Stomach (tissue), 8 donors: ENCODE measurements at regions not wholly inside any gene's neighbourhood (a gene's known extent, or its start where the extent isn't known, plus 50 kb on each side); places are given as distances from the start of the nearest gene placed in this dataset.
A peak's percentile ranks its signal among the peaks of the same experiment; 100 is the strongest.
"Not testable (repeated sequence)": the region's sequence is repeated elsewhere in the genome, so short reads cannot be mapped to it uniquely, and the experiment has no call there.

ENCODE experiments used
- DNase-seq, 2 donors: peaks; one replicate each; pipeline versions ENCODE4 v3.0.0 to v3.0.0-alpha.2; 2013 to 2019
- H3K27ac ChIP-seq, 5 donors: fragments of 200-600 bp in 4 of 5; sonication (generic) in 4 of 5; one replicate each; pipeline ENCODE4 v1.5.1; 2013 to 2019; ENCODE audit warnings: mild to moderate bottlenecking in 1 of 5, moderate library complexity in 1 of 5
- H3K27me3 ChIP-seq, 3 donors: fragments of 200-600 bp; sonication (generic); one replicate each; pipeline ENCODE4 v1.5.1; 2017 to 2019; ENCODE audit warnings: mixed run types in 1 of 3
- H3K36me3 ChIP-seq, 4 donors: fragments of 200-600 bp; sonication (generic); 1 replicate in 3 of 4; 2 replicates in 1 of 4; pipeline ENCODE4 v1.5.1; 2016 to 2019
- H3K4me1 ChIP-seq, 4 donors: fragments of 200-600 bp; sonication (generic); one replicate each; pipeline ENCODE4 v1.5.1; 2016 to 2019
- H3K4me3 ChIP-seq, 4 donors: fragments of 200-600 bp; sonication (generic) in 3 of 4; one replicate each; pipeline ENCODE4 v1.5.1; 2016 to 2019; ENCODE audit warnings: mild to moderate bottlenecking in 1 of 4
- H3K9me3 ChIP-seq, 4 donors: fragments of 200-600 bp; sonication (generic); one replicate each; pipeline ENCODE4 v1.5.1; 2016 to 2019
- CTCF ChIP-seq, 7 experiments: fragments of 450-650 bp in 4 of 7; fragments of 200-600 bp in 3 of 7; sonication (generic) in 3 of 7; IDR thresholded peaks; one replicate each; pipeline ENCODE4 v1.5.1; 2016 to 2019; ENCODE audit warnings: antibody characterized with exemption in 7 of 7, control low read depth in 2 of 7, mild to moderate bottlenecking in 1 of 7
- EP300 ChIP-seq: sonication (generic); formaldehyde crosslinking; IDR thresholded peaks from one replicate; pipeline ENCODE4 v1.6.1; 2017; ENCODE audit warnings: antibody characterized with exemption
- POLR2A ChIP-seq, 4 donors: fragments of 450-650 bp; IDR thresholded peaks; one replicate each; pipeline ENCODE4 v1.6.1; 2016; ENCODE audit warnings: antibody characterized with exemption in 4 of 4, control low read depth in 2 of 4, mild to moderate bottlenecking in 1 of 4, moderate library complexity in 1 of 4
- POLR2AphosphoS5 ChIP-seq, 3 donors: sonication (generic); formaldehyde crosslinking; IDR thresholded peaks; one replicate each; pipeline ENCODE4 v1.6.1; 2016; ENCODE audit warnings: antibody characterized with exemption in 3 of 3
- WGBS, 5 donors: extraction: QIAGEN DNeasy Blood & Tissue Kit in 3 of 5; methylation state at CpG; one replicate each; pipeline versions ENCODE4 v1.1.5 to v1.1.7; 2013 to 2018; 5-methylcytosine and 5-hydroxymethylcytosine counted together
- intact Hi-C: fragments of 100-400 bp; cut with DNase I; formaldehyde crosslinking; loops from one replicate; pipeline ENCODE4 v1.15.1; 2023; ENCODE audit warnings: low total_unique reads
- donor health status: healthy with polysubstance abuse.
- donor health status: Bipolar disorder and iron deficiency.
- donor health status: healthy.

GRCh38 chr18:4541588-4541987 lies 86.5 kb upstream of the DLGAP1 start:
- H3K4me1 ChIP-seq, result no peaks in the 10 kb centered on the region
- no peak overlapping the region for H3K4me3 ChIP-seq
- DNase-seq, result no peak
- TF ChIP-seq EP300, result no peak
- no peak for TF ChIP-seq POLR2AphosphoS5 (IDR thresholded peaks at IDR 0.05)
- H3K9me3 ChIP-seq, result peaks cover 0 to 23% (median 4%) of the 10 kb centered on the region in 4 donors
- no peaks in the 10 kb centered on the region for H3K36me3 ChIP-seq
- no peak overlapping the region for H3K27ac ChIP-seq
- no peaks in the 10 kb centered on the region for H3K27me3 ChIP-seq
- intact Hi-C loops, result no loop called here
- 83 to 91% (median 89%) methylated on average over 3 of the region's 3 CpGs for WGBS, 5 donors

GRCh38 chr18:4536447-4536846 lies 81.3 kb upstream of the DLGAP1 start:
- H3K36me3 ChIP-seq, result no peaks in the 10 kb centered on the region
- TF ChIP-seq POLR2AphosphoS5 (IDR thresholded peaks at IDR 0.05), result no peak
- TF ChIP-seq POLR2A (IDR thresholded peaks at IDR 0.05), result no peak
- TF ChIP-seq EP300, result no peak
- TF ChIP-seq CTCF (IDR thresholded peaks at IDR 0.05), result no peak
- peak in 1 of 2 donors; percentile 51 for DNase-seq
- no peaks in the 10 kb centered on the region for H3K4me1 ChIP-seq
- no peak overlapping the region for H3K27ac ChIP-seq
- intact Hi-C loops, result no loop called here
- no peak overlapping the region for H3K4me3 ChIP-seq
- peaks cover 0 to 53% (median 19%) of the 10 kb centered on the region in 4 donors for H3K9me3 ChIP-seq
- H3K27me3 ChIP-seq, result no peaks in the 10 kb centered on the region

GRCh38 chr18:4528405-4528804 lies 73.3 kb upstream of the DLGAP1 start:
- H3K27ac ChIP-seq, result no peak overlapping the region
- peaks cover 0 to 27% (median 20%) of the 10 kb centered on the region in 4 donors for H3K9me3 ChIP-seq
- H3K27me3 ChIP-seq, result no peaks in the 10 kb centered on the region
- no peaks in the 10 kb centered on the region for H3K36me3 ChIP-seq
- no peak for DNase-seq
- no peak overlapping the region for H3K4me3 ChIP-seq
- TF ChIP-seq EP300 (no peak), CTCF (IDR thresholded peaks at IDR 0.05) (no peak), POLR2A (IDR thresholded peaks at IDR 0.05) (no peak), POLR2AphosphoS5 (IDR thresholded peaks at IDR 0.05) (no peak)
- no peaks in the 10 kb centered on the region for H3K4me1 ChIP-seq
- intact Hi-C loops, result no loop called here

- intact Hi-C loops, H3K27ac ChIP-seq, H3K4me3 ChIP-seq, DNase-seq, H3K4me1 ChIP-seq, H3K27me3 ChIP-seq, H3K36me3 ChIP-seq: not testable (repeated sequence)
- WGBS, 5 donors, result 20 to 34% (median 22%) methylated on average over 10 of the region's 10 CpGs
- H3K9me3 ChIP-seq, result peaks cover 0 to 21% (median 15%) of the 10 kb centered on the region in 4 donors
Measured at GRCh38 chr18:4527826-4528225, 72.7 kb upstream of the DLGAP1 start.

- intact Hi-C loops, result no loop called here
- no peaks in the 10 kb centered on the region for H3K4me1 ChIP-seq
- no peak for DNase-seq
- H3K36me3 ChIP-seq, result no peaks in the 10 kb centered on the region
- no peaks in the 10 kb centered on the region for H3K27me3 ChIP-seq
- TF ChIP-seq POLR2AphosphoS5 (IDR thresholded peaks at IDR 0.05) (no peak), EP300 (no peak), POLR2A (IDR thresholded peaks at IDR 0.05) (no peak), CTCF (IDR thresholded peaks at IDR 0.05) (no peak)
- H3K4me3 ChIP-seq, result no peak overlapping the region
- WGBS, 5 donors, result 64 to 76% (median 69%) methylated on average over 4 of the region's 4 CpGs
- no peak overlapping the region for H3K27ac ChIP-seq
- peaks cover 0 to 9% (median 3%) of the 10 kb centered on the region in 4 donors for H3K9me3 ChIP-seq
Measured at GRCh38 chr18:4524096-4524495, 69.0 kb upstream of the DLGAP1 start.
